Liver (tissue), 8 donors: ENCODE measurements at regions not wholly inside any gene's neighbourhood (a gene's known extent, or its start where the extent isn't known, plus 50 kb on each side); places are given as distances from the start of the nearest gene placed in this dataset.

Experiments
- DNase-seq: peaks from one replicate; pipeline ENCODE4 v3.0.0-alpha.2; 2017; ENCODE audit warnings: low spot score
- H3K27ac ChIP-seq, 2 donors: one replicate each; pipeline ENCODE4 v1.7.0; 2013; ENCODE audit warnings: inconsistent platforms in 2 of 2, low read length in 2 of 2, control low read depth in 1 of 2, low read depth in 1 of 2, mild to moderate bottlenecking in 1 of 2
- H3K27me3 ChIP-seq, 4 donors: one replicate each; pipeline versions ENCODE4 v1.6.1 to v1.7.0; 2013; ENCODE audit warnings: low read length in 3 of 4, inconsistent platforms in 1 of 4, mild to moderate bottlenecking in 1 of 4, moderate library complexity in 1 of 4; ENCODE audit not compliant: control insufficient read depth in 4 of 4, insufficient read depth in 4 of 4
- H3K36me3 ChIP-seq, 4 donors: one replicate each; pipeline versions ENCODE4 v1.6.1 to v1.7.0; 2013; ENCODE audit warnings: low read length in 3 of 4, mild to moderate bottlenecking in 3 of 4, low read depth in 1 of 4, moderate library complexity in 1 of 4; ENCODE audit not compliant: control insufficient read depth in 4 of 4, insufficient read depth in 3 of 4
- H3K4me1 ChIP-seq, 4 donors: one replicate each; pipeline versions ENCODE4 v1.6.1 to v1.7.0; 2013; ENCODE audit warnings: low read length in 3 of 4, mild to moderate bottlenecking in 3 of 4, moderate library complexity in 1 of 4; ENCODE audit not compliant: control insufficient read depth in 4 of 4, insufficient read depth in 4 of 4
- H3K4me3 ChIP-seq, 3 donors: one replicate each; pipeline versions ENCODE4 v1.6.1 to v1.7.0; 2013; ENCODE audit warnings: low read length in 3 of 3, control low read depth in 1 of 3, low read depth in 1 of 3, mild to moderate bottlenecking in 1 of 3
- H3K9ac ChIP-seq, 2 donors: one replicate each; pipeline ENCODE4 v1.7.0; 2013; ENCODE audit warnings: low read length in 2 of 2, mild to moderate bottlenecking in 2 of 2, moderate library complexity in 2 of 2, control low read depth in 1 of 2, low read depth in 1 of 2
- H3K9me3 ChIP-seq, 4 donors: one replicate each; pipeline versions ENCODE4 v1.6.1 to v1.7.0; 2013; ENCODE audit warnings: low read length in 3 of 4; ENCODE audit not compliant: control insufficient read depth in 4 of 4
- EGR1 ChIP-seq, 2 donors: IDR thresholded peaks; 2 replicates each; pipeline ENCODE4 v1.6.1; 2016 to 2018; ENCODE audit warnings: antibody characterized with exemption in 2 of 2, low read depth in 2 of 2
- FOXA2 ChIP-seq: IDR thresholded peaks from 2 replicates; pipeline ENCODE4 v1.6.1; 2016; ENCODE audit warnings: antibody characterized with exemption
- GABPA ChIP-seq, 2 donors: IDR thresholded peaks in 1 of 2; conservative IDR thresholded peaks in 1 of 2; 2 replicates each; pipeline ENCODE4 v1.6.1; 2016; ENCODE audit warnings: antibody characterized with exemption in 2 of 2, mild to moderate bottlenecking in 1 of 2, moderate library complexity in 1 of 2
- HNF4A ChIP-seq, 2 donors: conservative IDR thresholded peaks; 2 replicates each; pipeline ENCODE4 v1.6.1; 2016; ENCODE audit warnings: antibody characterized with exemption in 2 of 2, mild to moderate bottlenecking in 2 of 2
- HNF4G ChIP-seq: IDR thresholded peaks from 2 replicates; pipeline ENCODE4 v1.6.1; 2016; ENCODE audit warnings: antibody characterized with exemption
- JUND ChIP-seq, 2 donors: IDR thresholded peaks; 2 replicates each; pipeline ENCODE4 v1.6.1; 2016; ENCODE audit warnings: antibody characterized with exemption in 2 of 2
- NR2F2 ChIP-seq: IDR thresholded peaks from 2 replicates; pipeline ENCODE4 v1.6.1; 2016; ENCODE audit warnings: antibody characterized with exemption
- RAD21 ChIP-seq, 2 donors: IDR thresholded peaks; 2 replicates each; pipeline ENCODE4 v1.6.1; 2016; ENCODE audit warnings: antibody characterized with exemption in 2 of 2, mild to moderate bottlenecking in 2 of 2
- RXRA ChIP-seq, 2 donors: IDR thresholded peaks; 2 replicates each; pipeline ENCODE4 v1.6.1; 2017 to 2018; ENCODE audit warnings: antibody characterized with exemption in 2 of 2, mild to moderate bottlenecking in 1 of 2
- SP1 ChIP-seq: IDR thresholded peaks from 2 replicates; pipeline ENCODE4 v1.6.1; 2018; ENCODE audit warnings: antibody characterized with exemption, mild to moderate bottlenecking
- TAF1 ChIP-seq: conservative IDR thresholded peaks from 2 replicates; pipeline ENCODE4 v1.6.1; 2016; ENCODE audit warnings: antibody characterized with exemption, mild to moderate bottlenecking
- YY1 ChIP-seq: IDR thresholded peaks from 2 replicates; pipeline ENCODE4 v1.6.1; 2016; ENCODE audit warnings: antibody characterized with exemption, mild to moderate bottlenecking
- WGBS: extraction: QIAGEN DNeasy Blood & Tissue Kit; methylation state at CpG from one replicate; pipeline ENCODE4 v1.1.7; 2013; 5-methylcytosine and 5-hydroxymethylcytosine counted together
- TF ChIP-seq, protein P1 (sequence below): IDR thresholded peaks from 2 replicates; pipeline ENCODE4 v1.6.1; 2016; ENCODE audit warnings: antibody characterized with exemption
- TF ChIP-seq, protein P2 (sequence below): fragments of 150-350 bp; IDR thresholded peaks from 2 replicates; pipeline ENCODE4 v1.5.1; 2017; ENCODE audit warnings: improper control_type of control experiment, low read depth, low read length; ENCODE audit not compliant: missing input control
- TF ChIP-seq, protein P3 (sequence below): IDR thresholded peaks from 2 replicates; pipeline ENCODE4 v1.6.1; 2016; ENCODE audit warnings: antibody characterized with exemption, mild to moderate bottlenecking
- TF ChIP-seq, protein P4 (sequence below): IDR thresholded peaks from 2 replicates; pipeline ENCODE4 v1.6.1; 2016; ENCODE audit warnings: antibody characterized with exemption
- donor health status: healthy.
- donor health status: healthy.
- donor health status: healthy.
- donor health status: healthy.
- donor health status: healthy.

DNA sequence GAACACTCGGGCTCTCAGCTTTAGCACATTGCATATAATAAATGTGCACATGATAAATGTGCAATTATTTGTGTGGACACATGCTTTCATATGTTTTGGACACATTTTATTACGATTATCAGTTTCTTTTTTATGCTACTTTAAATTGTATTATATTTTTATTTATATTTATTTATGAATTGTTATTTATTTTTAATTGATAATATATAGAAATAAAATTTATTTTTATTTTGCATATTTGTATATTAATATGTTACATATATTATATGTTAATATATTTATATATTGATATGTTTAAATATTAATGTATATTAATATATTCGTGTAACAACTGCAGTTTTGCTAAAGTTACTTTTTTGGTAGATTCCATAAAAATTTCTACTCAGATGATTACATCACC, 454.8 kb upstream of the CDH10 start:
- Histone ChIP-seq H3K27ac (no peak overlapping the region), H3K4me1 (no peaks in the 10 kb centered on the region), H3K36me3 (no peaks in the 10 kb centered on the region), H3K4me3 (no peak overlapping the region), H3K9ac (no peak overlapping the region), H3K9me3 (no peaks in the 10 kb centered on the region), H3K27me3 (no peaks in the 10 kb centered on the region)
- TF ChIP-seq, protein P1, sequence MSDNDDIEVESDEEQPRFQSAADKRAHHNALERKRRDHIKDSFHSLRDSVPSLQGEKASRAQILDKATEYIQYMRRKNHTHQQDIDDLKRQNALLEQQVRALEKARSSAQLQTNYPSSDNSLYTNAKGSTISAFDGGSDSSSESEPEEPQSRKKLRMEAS = no peak
- TF ChIP-seq TAF1 = no peak
- 61% methylated on average over 3 of the region's 3 CpGs for WGBS
- DNase-seq = no peak

DNA sequence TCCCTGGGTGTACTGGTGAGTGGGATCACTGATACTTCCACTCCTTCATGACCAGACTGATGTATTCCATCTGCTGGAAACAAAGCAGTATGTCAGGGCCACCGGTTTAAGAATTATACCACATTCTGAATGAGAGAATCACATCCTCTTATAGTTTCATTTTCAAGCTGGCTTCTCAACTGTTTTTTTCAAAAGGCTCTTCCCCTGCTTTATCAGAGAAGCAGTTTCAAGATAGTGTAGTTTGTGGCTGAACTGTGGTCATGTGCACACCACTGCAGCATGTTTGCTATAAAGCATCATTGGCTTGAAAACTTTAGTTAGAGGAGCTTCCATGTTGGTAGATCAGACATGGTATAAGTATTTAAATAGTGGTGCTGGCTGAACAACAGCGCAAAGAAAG, 450.5 kb upstream of the CDH10 start:
- Histone ChIP-seq H3K9me3 (no peaks in the 10 kb centered on the region), H3K27me3 (no peaks in the 10 kb centered on the region), H3K36me3 (no peaks in the 10 kb centered on the region), H3K27ac (no peak overlapping the region), H3K4me1 (no peaks in the 10 kb centered on the region), H3K4me3 (no peak overlapping the region), H3K9ac (no peak overlapping the region)
- no peak for DNase-seq
- 79% methylated on average over 2 of the region's 2 CpGs for WGBS
- no peak for TF ChIP-seq FOXA2
- TF ChIP-seq HNF4G = no peak
- TF ChIP-seq HNF4A (conservative IDR thresholded peaks at IDR 0.05) = no peak
- TF ChIP-seq JUND (IDR thresholded peaks at IDR 0.05) = no peak
- TF ChIP-seq TAF1 = no peak
- no peak for TF ChIP-seq RAD21 (IDR thresholded peaks at IDR 0.05)
- TF ChIP-seq YY1 = no peak
- TF ChIP-seq, protein P2, sequence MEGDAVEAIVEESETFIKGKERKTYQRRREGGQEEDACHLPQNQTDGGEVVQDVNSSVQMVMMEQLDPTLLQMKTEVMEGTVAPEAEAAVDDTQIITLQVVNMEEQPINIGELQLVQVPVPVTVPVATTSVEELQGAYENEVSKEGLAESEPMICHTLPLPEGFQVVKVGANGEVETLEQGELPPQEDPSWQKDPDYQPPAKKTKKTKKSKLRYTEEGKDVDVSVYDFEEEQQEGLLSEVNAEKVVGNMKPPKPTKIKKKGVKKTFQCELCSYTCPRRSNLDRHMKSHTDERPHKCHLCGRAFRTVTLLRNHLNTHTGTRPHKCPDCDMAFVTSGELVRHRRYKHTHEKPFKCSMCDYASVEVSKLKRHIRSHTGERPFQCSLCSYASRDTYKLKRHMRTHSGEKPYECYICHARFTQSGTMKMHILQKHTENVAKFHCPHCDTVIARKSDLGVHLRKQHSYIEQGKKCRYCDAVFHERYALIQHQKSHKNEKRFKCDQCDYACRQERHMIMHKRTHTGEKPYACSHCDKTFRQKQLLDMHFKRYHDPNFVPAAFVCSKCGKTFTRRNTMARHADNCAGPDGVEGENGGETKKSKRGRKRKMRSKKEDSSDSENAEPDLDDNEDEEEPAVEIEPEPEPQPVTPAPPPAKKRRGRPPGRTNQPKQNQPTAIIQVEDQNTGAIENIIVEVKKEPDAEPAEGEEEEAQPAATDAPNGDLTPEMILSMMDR = no peak

DNA sequence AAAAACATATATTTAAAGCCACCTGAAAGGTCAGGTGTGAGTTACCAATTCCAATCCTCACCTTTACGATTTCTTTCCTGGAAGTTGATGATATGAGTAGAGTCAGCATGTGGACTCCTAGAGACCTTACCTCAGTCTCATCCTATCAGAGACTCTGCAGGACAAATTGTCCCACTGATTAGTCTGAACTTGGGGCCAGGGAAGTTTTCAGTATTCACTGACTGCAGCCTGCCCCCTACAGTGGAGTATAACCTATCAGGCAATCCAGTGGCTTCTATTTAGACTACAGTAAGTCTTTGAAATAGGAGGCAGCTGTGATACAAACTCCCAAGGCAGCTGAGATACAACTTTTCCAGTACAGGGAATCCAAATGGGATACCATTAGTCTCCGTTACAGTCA, 449.4 kb upstream of the CDH10 start:
- 81% methylated on average over 2 of the region's 2 CpGs for WGBS
- H3K36me3 ChIP-seq = no peaks in the 10 kb centered on the region
- TF ChIP-seq HNF4A (conservative IDR thresholded peaks at IDR 0.05) = no peak
- no peak for TF ChIP-seq GABPA (IDR thresholded peaks at IDR 0.05 in 1 of 2, conservative IDR thresholded peaks at IDR 0.05 in 1 of 2)
- TF ChIP-seq, protein P2 = no peak
- no peak for TF ChIP-seq RAD21 (IDR thresholded peaks at IDR 0.05)
- no peak for TF ChIP-seq TAF1
- TF ChIP-seq SP1 = no peak
- no peak for TF ChIP-seq JUND (IDR thresholded peaks at IDR 0.05)
- TF ChIP-seq, protein P3, sequence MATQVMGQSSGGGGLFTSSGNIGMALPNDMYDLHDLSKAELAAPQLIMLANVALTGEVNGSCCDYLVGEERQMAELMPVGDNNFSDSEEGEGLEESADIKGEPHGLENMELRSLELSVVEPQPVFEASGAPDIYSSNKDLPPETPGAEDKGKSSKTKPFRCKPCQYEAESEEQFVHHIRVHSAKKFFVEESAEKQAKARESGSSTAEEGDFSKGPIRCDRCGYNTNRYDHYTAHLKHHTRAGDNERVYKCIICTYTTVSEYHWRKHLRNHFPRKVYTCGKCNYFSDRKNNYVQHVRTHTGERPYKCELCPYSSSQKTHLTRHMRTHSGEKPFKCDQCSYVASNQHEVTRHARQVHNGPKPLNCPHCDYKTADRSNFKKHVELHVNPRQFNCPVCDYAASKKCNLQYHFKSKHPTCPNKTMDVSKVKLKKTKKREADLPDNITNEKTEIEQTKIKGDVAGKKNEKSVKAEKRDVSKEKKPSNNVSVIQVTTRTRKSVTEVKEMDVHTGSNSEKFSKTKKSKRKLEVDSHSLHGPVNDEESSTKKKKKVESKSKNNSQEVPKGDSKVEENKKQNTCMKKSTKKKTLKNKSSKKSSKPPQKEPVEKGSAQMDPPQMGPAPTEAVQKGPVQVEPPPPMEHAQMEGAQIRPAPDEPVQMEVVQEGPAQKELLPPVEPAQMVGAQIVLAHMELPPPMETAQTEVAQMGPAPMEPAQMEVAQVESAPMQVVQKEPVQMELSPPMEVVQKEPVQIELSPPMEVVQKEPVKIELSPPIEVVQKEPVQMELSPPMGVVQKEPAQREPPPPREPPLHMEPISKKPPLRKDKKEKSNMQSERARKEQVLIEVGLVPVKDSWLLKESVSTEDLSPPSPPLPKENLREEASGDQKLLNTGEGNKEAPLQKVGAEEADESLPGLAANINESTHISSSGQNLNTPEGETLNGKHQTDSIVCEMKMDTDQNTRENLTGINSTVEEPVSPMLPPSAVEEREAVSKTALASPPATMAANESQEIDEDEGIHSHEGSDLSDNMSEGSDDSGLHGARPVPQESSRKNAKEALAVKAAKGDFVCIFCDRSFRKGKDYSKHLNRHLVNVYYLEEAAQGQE = no peak
- no peak for TF ChIP-seq RXRA (IDR thresholded peaks at IDR 0.05)
- no peak for TF ChIP-seq YY1
- no peak for TF ChIP-seq FOXA2
- TF ChIP-seq EGR1 (IDR thresholded peaks at IDR 0.05; ENCODE audit: low read depth in 2 of 2) = no peak
- no peak for TF ChIP-seq NR2F2
- TF ChIP-seq, protein P4, sequence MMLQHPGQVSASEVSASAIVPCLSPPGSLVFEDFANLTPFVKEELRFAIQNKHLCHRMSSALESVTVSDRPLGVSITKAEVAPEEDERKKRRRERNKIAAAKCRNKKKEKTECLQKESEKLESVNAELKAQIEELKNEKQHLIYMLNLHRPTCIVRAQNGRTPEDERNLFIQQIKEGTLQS = no peak
- TF ChIP-seq HNF4G = no peak
- H3K4me1 ChIP-seq = no peaks in the 10 kb centered on the region
- H3K4me3 ChIP-seq = no peak overlapping the region
- H3K27ac ChIP-seq = no peak overlapping the region
- H3K9ac ChIP-seq = no peak overlapping the region
- no peaks in the 10 kb centered on the region for H3K9me3 ChIP-seq
- no peaks in the 10 kb centered on the region for H3K27me3 ChIP-seq
- DNase-seq = no peak
